ENCODE measurements at regions not wholly inside any gene's neighbourhood (a gene's known extent, or its start where the extent isn't known, plus 50 kb on each side); places are given as distances from the start of the nearest gene placed in this dataset.

- TF ChIP-seq, protein P1, sequence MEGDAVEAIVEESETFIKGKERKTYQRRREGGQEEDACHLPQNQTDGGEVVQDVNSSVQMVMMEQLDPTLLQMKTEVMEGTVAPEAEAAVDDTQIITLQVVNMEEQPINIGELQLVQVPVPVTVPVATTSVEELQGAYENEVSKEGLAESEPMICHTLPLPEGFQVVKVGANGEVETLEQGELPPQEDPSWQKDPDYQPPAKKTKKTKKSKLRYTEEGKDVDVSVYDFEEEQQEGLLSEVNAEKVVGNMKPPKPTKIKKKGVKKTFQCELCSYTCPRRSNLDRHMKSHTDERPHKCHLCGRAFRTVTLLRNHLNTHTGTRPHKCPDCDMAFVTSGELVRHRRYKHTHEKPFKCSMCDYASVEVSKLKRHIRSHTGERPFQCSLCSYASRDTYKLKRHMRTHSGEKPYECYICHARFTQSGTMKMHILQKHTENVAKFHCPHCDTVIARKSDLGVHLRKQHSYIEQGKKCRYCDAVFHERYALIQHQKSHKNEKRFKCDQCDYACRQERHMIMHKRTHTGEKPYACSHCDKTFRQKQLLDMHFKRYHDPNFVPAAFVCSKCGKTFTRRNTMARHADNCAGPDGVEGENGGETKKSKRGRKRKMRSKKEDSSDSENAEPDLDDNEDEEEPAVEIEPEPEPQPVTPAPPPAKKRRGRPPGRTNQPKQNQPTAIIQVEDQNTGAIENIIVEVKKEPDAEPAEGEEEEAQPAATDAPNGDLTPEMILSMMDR (IDR thresholded peaks at IDR 0.05) = no peak
- TF ChIP-seq POLR2A (IDR thresholded peaks at IDR 0.05) = no peak
These were observed 200.5 kb downstream of the KCNA4 start for GRCh38 chr11:29816359-29816758.
